Upper lobe of left lung (tissue), 4 donors: ENCODE measurements at regions not wholly inside any gene's neighbourhood (a gene's known extent, or its start where the extent isn't known, plus 50 kb on each side); places are given as distances from the start of the nearest gene placed in this dataset.

Experiments used
- CTCF ChIP-seq, 6 experiments: fragments of 450-650 bp in 4 of 6; fragments of 200-600 bp in 2 of 6; sonication (generic) in 2 of 6; IDR thresholded peaks; one replicate each; pipeline ENCODE4 v1.5.1; 2016 to 2019; ENCODE audit warnings: antibody characterized with exemption in 6 of 6
- EP300 ChIP-seq, 4 donors: sonication (generic); formaldehyde crosslinking; IDR thresholded peaks; one replicate each; pipeline ENCODE4 v1.5.1; 2017; ENCODE audit warnings: antibody characterized with exemption in 4 of 4, control low read depth in 2 of 4
- POLR2A ChIP-seq, 4 donors: fragments of 450-650 bp; IDR thresholded peaks; one replicate each; pipeline ENCODE4 v1.5.1; 2016 to 2017; ENCODE audit warnings: antibody characterized with exemption in 4 of 4, mild to moderate bottlenecking in 2 of 4
- POLR2AphosphoS5 ChIP-seq, 2 donors: sonication (generic); formaldehyde crosslinking; IDR thresholded peaks; one replicate each; pipeline ENCODE4 v1.5.1; 2017; ENCODE audit warnings: antibody characterized with exemption in 2 of 2

- TF ChIP-seq POLR2AphosphoS5 (IDR thresholded peaks at IDR 0.05) (no peak), CTCF (IDR thresholded peaks at IDR 0.05) (no peak), POLR2A (IDR thresholded peaks at IDR 0.05) (no peak), EP300 (IDR thresholded peaks at IDR 0.05) (no peak)
These were observed 183.8 kb upstream of the KCNMB2 start for GRCh38 chr3:178352326-178353005.
